GM12874 (cell line): ENCODE measurements at regions not wholly inside any gene's neighbourhood (a gene's known extent, or its start where the extent isn't known, plus 50 kb on each side); places are given as distances from the start of the nearest gene placed in this dataset.

Source experiments
- CTCF ChIP-seq: IDR thresholded peaks from 2 replicates; pipeline ENCODE4 v1.5.1; 2011; ENCODE audit warnings: low read depth, mild to moderate bottlenecking, control low read depth, low read length, moderate library complexity; ENCODE audit not compliant: insufficient read depth

- no peak for TF ChIP-seq CTCF
These were observed 339.0 kb downstream of the METTL15 start for GRCh38 chr11:28447226-28447625.

GRCh38 chr11:28442131-28442530 is 333.9 kb downstream of the METTL15 start:
- no peak for TF ChIP-seq CTCF

GRCh38 chr11:28439403-28439802 is 331.2 kb downstream of the METTL15 start:
- TF ChIP-seq CTCF: no peak

GRCh38 chr11:28420099-28420498 is 311.9 kb downstream of the METTL15 start:
- no peak for TF ChIP-seq CTCF

GRCh38 chr11:28417601-28418323 is 309.6 kb downstream of the METTL15 start:
- TF ChIP-seq CTCF: no peak

- TF ChIP-seq CTCF: no peak
These were observed 303.8 kb downstream of the METTL15 start for GRCh38 chr11:28412029-28412428.

GRCh38 chr11:28401446-28401845 is 293.3 kb downstream of the METTL15 start:
- no peak for TF ChIP-seq CTCF
